ENCODE measurements at regions not wholly inside any gene's neighbourhood (a gene's known extent, or its start where the extent isn't known, plus 50 kb on each side); places are given as distances from the start of the nearest gene placed in this dataset.
A peak's percentile ranks its signal among the peaks of the same experiment; 100 is the strongest.

DNA sequence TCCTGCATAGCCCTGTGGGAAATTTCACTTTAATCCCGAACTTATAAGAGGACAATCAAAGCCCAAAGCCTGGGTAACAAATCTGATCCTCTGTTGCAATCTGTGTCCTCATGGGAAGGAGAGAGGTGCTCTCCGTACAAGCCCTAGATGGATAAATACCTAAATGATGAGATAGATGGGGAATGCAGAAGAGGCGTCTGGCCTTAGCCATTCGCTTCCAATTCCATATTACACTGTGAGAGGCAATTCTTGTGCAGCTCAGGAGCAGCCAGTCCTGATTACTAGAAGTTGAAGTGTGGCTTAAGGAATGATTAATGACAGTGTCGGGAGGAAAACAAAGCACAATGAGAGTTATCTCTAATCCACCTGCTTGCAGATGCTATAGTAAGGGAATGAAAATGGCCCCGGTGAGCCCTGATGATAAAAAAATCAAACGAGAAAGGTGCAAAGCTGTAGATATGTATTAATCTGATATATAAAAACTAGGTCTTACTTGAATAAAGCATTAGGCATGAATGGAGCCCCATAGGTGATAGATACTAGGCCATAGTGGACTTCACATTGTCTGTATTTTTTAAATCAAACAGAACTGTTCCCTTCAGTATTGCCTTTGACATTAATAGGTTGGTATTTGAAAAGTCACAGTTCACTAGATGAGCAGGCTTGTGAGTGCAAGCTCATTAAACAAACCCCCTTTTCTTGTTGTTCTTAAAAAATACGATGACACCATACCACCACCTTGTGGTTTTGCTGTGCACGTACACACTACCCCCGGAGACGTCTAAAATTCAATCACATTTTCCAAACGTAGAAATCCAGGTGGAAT lies 54.2 kb upstream of the TMCO5A start:
- FAIRE-seq = peak; percentile 67

DNA sequence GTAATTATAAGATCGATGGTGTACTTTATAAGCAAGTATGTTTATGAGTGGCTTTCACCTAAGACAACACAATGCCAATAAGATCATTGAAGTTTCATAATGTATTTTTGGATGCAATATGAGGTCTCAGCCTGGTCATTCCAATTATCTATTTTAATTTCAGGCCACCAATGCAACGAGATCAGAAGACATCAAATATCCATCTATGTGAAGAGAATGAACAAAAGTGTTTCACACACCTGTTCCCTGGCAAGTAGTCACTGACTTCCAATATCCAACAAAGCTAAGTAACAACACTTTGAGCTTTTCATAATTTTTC lies 53.6 kb upstream of the TMCO5A start:
- FAIRE-seq = no peak

DNA sequence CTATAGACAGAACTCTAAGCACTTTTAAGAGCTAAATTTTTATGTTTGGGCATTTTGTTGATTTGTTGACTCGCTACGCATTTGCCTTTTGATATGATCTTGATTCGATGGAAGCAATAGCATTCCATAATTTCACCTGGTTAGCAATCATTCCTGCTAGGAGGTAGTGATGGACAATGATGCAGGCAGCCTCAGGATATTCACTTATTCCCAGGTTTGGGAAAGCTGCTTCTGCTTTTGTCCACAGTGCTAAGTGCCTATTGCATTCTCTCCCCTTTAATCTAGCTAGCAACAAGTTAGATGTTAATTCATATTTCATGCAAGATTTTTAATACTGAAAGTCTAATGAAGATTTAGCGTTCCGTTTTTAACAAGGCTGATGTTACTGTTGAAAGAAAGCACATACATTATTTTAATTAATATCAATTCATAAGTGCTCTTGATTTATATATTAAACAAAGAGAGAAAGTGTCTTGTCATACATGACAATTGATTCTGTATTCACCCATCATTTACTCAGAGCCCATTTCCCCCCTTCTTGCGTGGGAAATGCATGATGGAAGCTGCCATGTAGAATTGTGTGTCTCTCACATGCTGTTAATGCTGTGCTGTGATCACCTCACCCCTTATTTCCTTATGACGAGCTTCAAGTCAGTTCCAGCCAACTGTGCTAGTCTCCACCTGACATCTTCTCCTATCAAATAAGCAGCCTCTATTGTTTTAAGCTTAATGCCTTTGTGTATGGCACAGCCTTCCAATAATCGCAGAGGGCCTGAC lies 53.0 kb upstream of the TMCO5A start:
- no peak for FAIRE-seq

DNA sequence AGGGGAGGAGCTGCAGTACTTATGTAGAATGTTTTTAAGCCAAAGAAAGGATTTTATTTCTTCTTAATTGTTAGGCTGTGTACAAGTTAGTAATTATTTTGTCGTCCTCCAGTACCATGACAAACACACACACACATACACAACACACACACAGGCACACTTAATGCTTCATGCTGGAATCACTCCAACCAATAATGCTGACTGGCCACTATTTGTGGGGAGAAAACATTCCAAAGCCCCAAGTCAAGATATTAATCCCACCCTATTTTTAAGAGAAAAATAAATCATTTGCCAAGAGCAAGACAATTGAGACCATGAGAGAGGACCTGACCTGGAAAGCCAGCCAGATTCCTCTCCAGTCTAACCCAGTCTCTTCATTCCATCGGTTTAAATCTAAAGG lies 51.8 kb upstream of the TMCO5A start:
- FAIRE-seq = no peak
